H1 (cell line): ENCODE measurements at regions not wholly inside any gene's neighbourhood (a gene's known extent, or its start where the extent isn't known, plus 50 kb on each side); places are given as distances from the start of the nearest gene placed in this dataset.

Experiments used
- CTCF ChIA-PET: fragments of 300-600 bp; sonication (Branson Sonifier 250); formaldehyde crosslinking; loops from one replicate; lab custom pipeline; 2021; ENCODE audit not compliant: partially characterized antibody; lab: Charles Lee
- POLR2A ChIA-PET: fragments of 300-600 bp; sonication (Branson Sonifier 250); formaldehyde crosslinking; loops from one replicate; lab custom pipeline; 2021; ENCODE audit warnings: inconsistent platforms; ENCODE audit not compliant: partially characterized antibody; lab: Charles Lee
- DNase-seq, 2 experiments: peaks; one replicate each; pipeline versions ENCODE4 v3.0.0 to v3.0.0-alpha.2; 2010 to 2022; ENCODE audit warnings: low spot score in 2 of 2, low read depth in 1 of 2, mixed read lengths in 1 of 2
- FAIRE-seq: peaks from 2 replicates; lab custom pipeline; 2011; peaks lifted over from hg19 to GRCh38; lab: Jason Lieb, UNC
- H2AFZ ChIP-seq: 2 replicates; pipeline ENCODE4 v1.8.1; 2012; ENCODE audit warnings: low read length, inconsistent platforms
- H2AK5ac ChIP-seq: 2 replicates; pipeline ENCODE4 v1.6.1; 2013; ENCODE audit warnings: low read depth, low read length
- H2BK120ac ChIP-seq: replicated peaks from 2 replicates; pipeline ENCODE3; 2013; ENCODE audit warnings: low read depth, low read length, inconsistent platforms
- H2BK12ac ChIP-seq: 2 replicates; pipeline ENCODE4 v1.6.1; 2013; ENCODE audit warnings: low read depth, low read length
- H2BK15ac ChIP-seq: 2 replicates; pipeline ENCODE4 v1.6.1; 2013; ENCODE audit warnings: low read length
- H2BK20ac ChIP-seq: 2 replicates; pipeline ENCODE4 v1.6.1; 2013; ENCODE audit warnings: low read length
- H2BK5ac ChIP-seq: 2 replicates; pipeline ENCODE4 v1.6.1; 2013; ENCODE audit warnings: low read depth, low read length
- H3K14ac ChIP-seq: 2 replicates; pipeline ENCODE4 v1.6.1; 2013; ENCODE audit warnings: inconsistent platforms; ENCODE audit not compliant: insufficient read length
- H3K18ac ChIP-seq: 2 replicates; pipeline ENCODE4 v1.6.1; 2013; ENCODE audit warnings: low read length; ENCODE audit errors: extremely low read depth
- H3K23ac ChIP-seq: 2 replicates; pipeline ENCODE4 v1.6.1; 2013; ENCODE audit warnings: inconsistent platforms; ENCODE audit not compliant: insufficient read length
- H3K23me2 ChIP-seq: 2 replicates; pipeline ENCODE4 v1.6.1; 2013; ENCODE audit warnings: low read depth, low read length
- H3K27ac ChIP-seq: 2 replicates; pipeline ENCODE4 v1.6.1; 2011; ENCODE audit warnings: low read depth, low read length, inconsistent platforms
- H3K27me3 ChIP-seq, 4 experiments: replicated peaks in 1 of 4; 1 replicate in 1 of 4; 2 replicates in 3 of 4; pipeline versions ENCODE4 v1.6.1 to v1.8.1; 2011 to 2013; ENCODE audit warnings: low read length in 3 of 4, mild to moderate bottlenecking in 3 of 4, inconsistent platforms in 2 of 4, mixed read lengths in 2 of 4, moderate library complexity in 1 of 4; ENCODE audit not compliant: control insufficient read depth in 3 of 4, insufficient read depth in 3 of 4; ENCODE audit errors: extremely low read depth in 1 of 4
- H3K36me3 ChIP-seq, 4 experiments: 2 replicates each; pipeline versions ENCODE4 v1.6.1 to v1.8.1; 2011 to 2013; ENCODE audit warnings: mild to moderate bottlenecking in 4 of 4, low read length in 3 of 4, moderate library complexity in 2 of 4, control low read depth in 1 of 4, inconsistent platforms in 1 of 4; ENCODE audit not compliant: insufficient read depth in 4 of 4, control insufficient read depth in 2 of 4
- H3K4ac ChIP-seq: replicated peaks from 2 replicates; pipeline ENCODE3; 2013; ENCODE audit warnings: low read length, low read depth, mixed read lengths, inconsistent platforms; ENCODE audit not compliant: insufficient read length
- H3K4me1 ChIP-seq, 4 experiments: replicated peaks in 1 of 4; 1 replicate in 1 of 4; 2 replicates in 3 of 4; pipeline versions ENCODE4 v1.6.1 to v1.8.1; 2011 to 2013; ENCODE audit warnings: low read length in 3 of 4, inconsistent platforms in 2 of 4, mixed read lengths in 1 of 4; ENCODE audit not compliant: insufficient read depth in 4 of 4, control insufficient read depth in 3 of 4
- H3K4me2 ChIP-seq, 2 experiments: 2 replicates each; pipeline versions ENCODE4 v1.6.1 to v1.8.1; 2011 to 2013; ENCODE audit warnings: low read depth in 2 of 2, low read length in 2 of 2, control low read depth in 1 of 2, inconsistent platforms in 1 of 2, mild to moderate bottlenecking in 1 of 2; ENCODE audit not compliant: insufficient read depth in 1 of 2
- H3K4me3 ChIP-seq, 4 experiments: fragments of 200-600, 300-600 bp in 1 of 4; sonication (generic), shearing (Covaris generic), sonication (Bioruptor Twin) in 1 of 4; 2 replicates each; pipeline versions ENCODE4 v1.5.1 to v1.8.1; 2011 to 2016; ENCODE audit warnings: low read length in 4 of 4, low read depth in 3 of 4, control low read depth in 2 of 4, inconsistent platforms in 2 of 4, mild to moderate bottlenecking in 2 of 4, mixed read lengths in 1 of 4, moderate library complexity in 1 of 4; ENCODE audit not compliant: insufficient read depth in 2 of 4; ENCODE audit errors: extremely low read depth in 1 of 4
- H3K56ac ChIP-seq: replicated peaks from 2 replicates; pipeline ENCODE3; 2013; ENCODE audit warnings: low read depth, mild to moderate bottlenecking, mixed read lengths, low read length, inconsistent platforms; ENCODE audit not compliant: insufficient read length
- H3K79me1 ChIP-seq: 2 replicates; pipeline ENCODE4 v1.6.1; 2013; ENCODE audit warnings: low read depth, low read length, control low read depth
- H3K79me2 ChIP-seq, 2 experiments: 2 replicates each; pipeline versions ENCODE4 v1.6.1 to v1.8.1; 2012 to 2013; ENCODE audit warnings: low read length in 2 of 2, mild to moderate bottlenecking in 2 of 2, inconsistent platforms in 1 of 2; ENCODE audit not compliant: insufficient read depth in 2 of 2, control insufficient read depth in 1 of 2
- H3K9ac ChIP-seq, 4 experiments: replicated peaks in 1 of 4; 1 replicate in 1 of 4; 2 replicates in 3 of 4; pipeline versions ENCODE4 v1.6.1 to v1.8.1; 2011 to 2013; ENCODE audit warnings: low read depth in 3 of 4, low read length in 3 of 4, control low read depth in 2 of 4, mild to moderate bottlenecking in 2 of 4, moderate library complexity in 2 of 4, inconsistent platforms in 1 of 4; ENCODE audit errors: extremely low read depth in 1 of 4
- H3K9me3 ChIP-seq, 2 experiments: 2 replicates each; pipeline versions ENCODE4 v1.6.1 to v1.8.1; 2012 to 2013; ENCODE audit warnings: mild to moderate bottlenecking in 2 of 2, moderate library complexity in 2 of 2, control low read depth in 1 of 2, inconsistent platforms in 1 of 2, low read depth in 1 of 2, low read length in 1 of 2, mixed read lengths in 1 of 2; ENCODE audit not compliant: insufficient read depth in 2 of 2
- H4K20me1 ChIP-seq, 2 experiments: replicated peaks in 1 of 2; 2 replicates each; pipeline versions ENCODE3 to v1.8.1; 2011 to 2013; ENCODE audit warnings: inconsistent platforms in 2 of 2, low read length in 2 of 2, mild to moderate bottlenecking in 1 of 2; ENCODE audit not compliant: insufficient read depth in 2 of 2, control insufficient read depth in 1 of 2
- H4K5ac ChIP-seq: 2 replicates; pipeline ENCODE4 v1.6.1; 2013; ENCODE audit warnings: low read length, low read depth, mixed read lengths, inconsistent platforms; ENCODE audit not compliant: insufficient read length
- H4K8ac ChIP-seq: 2 replicates; pipeline ENCODE4 v1.8.0; 2013; ENCODE audit warnings: mild to moderate bottlenecking, moderate library complexity, low read length, inconsistent platforms; ENCODE audit not compliant: insufficient read depth; ENCODE audit errors: extremely low read depth
- H4K91ac ChIP-seq: replicated peaks from 2 replicates; pipeline ENCODE3; 2013; ENCODE audit warnings: low read length, mixed read lengths, inconsistent platforms; ENCODE audit not compliant: insufficient read length
- JUND ChIP-seq: IDR thresholded peaks from 2 replicates; pipeline ENCODE4 v1.6.1; 2011; ENCODE audit warnings: mild to moderate bottlenecking, improper control_type of control experiment, low read length
- KDM5A ChIP-seq: fragments of 200-600 bp; IDR thresholded peaks from 2 replicates; pipeline ENCODE4 v1.7.1; 2012; ENCODE audit warnings: mild to moderate bottlenecking, low read length, inconsistent platforms, mixed read lengths
- NANOG ChIP-seq: IDR thresholded peaks from 2 replicates; pipeline ENCODE4 v1.6.1; 2011; ENCODE audit warnings: low read length, low read depth, mild to moderate bottlenecking, inconsistent platforms; ENCODE audit not compliant: insufficient read depth, poor library complexity, severe bottlenecking
- POU5F1 ChIP-seq: IDR thresholded peaks from 2 replicates; pipeline ENCODE4 v1.6.1; 2011; ENCODE audit warnings: low read depth, mild to moderate bottlenecking, low read length, moderate library complexity
- RBBP5 ChIP-seq: IDR thresholded peaks from 2 replicates; pipeline ENCODE4 v1.7.1; 2012; ENCODE audit warnings: low read depth, mild to moderate bottlenecking, inconsistent platforms, low read length, moderate library complexity, borderline replicate concordance
- SRF ChIP-seq: IDR thresholded peaks from 2 replicates; pipeline ENCODE4 v1.6.1; 2011; ENCODE audit warnings: mild to moderate bottlenecking, low read depth, low read length, moderate library complexity
- TAF1 ChIP-seq: IDR thresholded peaks from 2 replicates; pipeline ENCODE4 v1.6.1; 2011; ENCODE audit warnings: mild to moderate bottlenecking, low read depth, low read length
- WGBS, 2 experiments: shearing (Covaris generic) in 1 of 2; methylation state at CpG; one replicate each; pipeline versions ENCODE4 v1.1.6 to v1.1.7; 2013 to 2015; ENCODE audit warnings: low lambda C conversion rate in 2 of 2, mixed read lengths in 2 of 2, inconsistent platforms in 1 of 2, low coverage in 1 of 2, missing lambda C conversion rate in 1 of 2; ENCODE audit not compliant: insufficient replicate concordance in 2 of 2, insufficient coverage in 1 of 2, insufficient read length in 1 of 2; ENCODE audit errors: extremely low coverage in 1 of 2, missing lambda C conversion rate in 1 of 2; 5-methylcytosine and 5-hydroxymethylcytosine counted together
- TF ChIP-seq, protein P1 (sequence below), 3 experiments: IDR thresholded peaks; 1 replicate in 2 of 3; 2 replicates in 1 of 3; pipeline versions ENCODE4 v1.5.1 to v1.6.1; 2011; ENCODE audit warnings: low read length in 3 of 3, mild to moderate bottlenecking in 3 of 3, inconsistent platforms in 2 of 3, low read depth in 1 of 3, moderate library complexity in 1 of 3; ENCODE audit not compliant: insufficient read depth in 1 of 3; ENCODE audit errors: control extremely low read depth in 1 of 3

DNA sequence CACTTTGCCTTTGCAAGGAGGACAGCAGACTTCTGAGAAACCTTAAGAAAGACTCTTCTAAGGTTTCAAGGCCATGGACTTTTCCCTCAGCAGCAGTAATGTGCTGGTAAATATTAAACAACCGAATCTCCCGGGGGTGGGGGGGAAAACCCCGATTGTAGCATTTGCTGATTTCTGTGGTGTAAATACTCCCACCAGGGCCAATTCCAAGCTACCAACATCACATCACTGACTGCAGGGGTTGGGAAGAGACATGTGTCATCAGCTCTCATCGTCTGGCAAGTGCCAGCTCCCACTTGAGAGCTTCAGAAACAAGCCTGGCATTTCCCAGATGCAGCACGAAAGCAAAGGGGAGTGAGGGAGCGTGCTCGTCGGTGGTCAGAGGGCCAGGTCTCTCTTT is 101.2 kb downstream of the BCOR start:
- H3K27ac ChIP-seq: no peak overlapping the region
- no peak overlapping the region for H2BK5ac ChIP-seq
- no peaks in the 10 kb centered on the region for H3K79me1 ChIP-seq
- DNase-seq (no peak), FAIRE-seq (no peak)
- H3K36me3 ChIP-seq: no peaks in the 10 kb centered on the region
- H3K9ac ChIP-seq: no peak overlapping the region
- H3K27me3 ChIP-seq: no peaks in the 10 kb centered on the region
- no peaks in the 10 kb centered on the region for H3K4me1 ChIP-seq
- H4K8ac ChIP-seq: no peak overlapping the region
- no peak overlapping the region for H2BK120ac ChIP-seq
- no peak overlapping the region for H3K4me2 ChIP-seq
- ChIA-PET CTCF (no interaction called here), POLR2A (no interaction called here)
- H3K18ac ChIP-seq: no peak overlapping the region
- WGBS, 2 experiments: 86% methylated on average over 5 of the region's 8 CpGs; no CpG with 5 or more reads in 1 of the 2 experiments
- H3K14ac ChIP-seq: no peak overlapping the region
- no peak overlapping the region for H4K91ac ChIP-seq
- H2AK5ac ChIP-seq: no peak overlapping the region
- H3K9me3 ChIP-seq: no peaks in the 10 kb centered on the region
- no peak overlapping the region for H3K23ac ChIP-seq
- H2BK15ac ChIP-seq: no peak overlapping the region
- H2BK20ac ChIP-seq: no peak overlapping the region
- H2BK12ac ChIP-seq: no peak overlapping the region
- H3K4ac ChIP-seq: no peak overlapping the region
- no peaks in the 10 kb centered on the region for H3K79me2 ChIP-seq
- H2AFZ ChIP-seq: no peak overlapping the region
- H4K5ac ChIP-seq: no peak overlapping the region
- no peak overlapping the region for H3K56ac ChIP-seq
- TF ChIP-seq KDM5A (no peak), TAF1 (no peak), SRF (no peak), RBBP5 (no peak), JUND (no peak), NANOG (no peak), POU5F1 (no peak)
- TF ChIP-seq, protein P1, sequence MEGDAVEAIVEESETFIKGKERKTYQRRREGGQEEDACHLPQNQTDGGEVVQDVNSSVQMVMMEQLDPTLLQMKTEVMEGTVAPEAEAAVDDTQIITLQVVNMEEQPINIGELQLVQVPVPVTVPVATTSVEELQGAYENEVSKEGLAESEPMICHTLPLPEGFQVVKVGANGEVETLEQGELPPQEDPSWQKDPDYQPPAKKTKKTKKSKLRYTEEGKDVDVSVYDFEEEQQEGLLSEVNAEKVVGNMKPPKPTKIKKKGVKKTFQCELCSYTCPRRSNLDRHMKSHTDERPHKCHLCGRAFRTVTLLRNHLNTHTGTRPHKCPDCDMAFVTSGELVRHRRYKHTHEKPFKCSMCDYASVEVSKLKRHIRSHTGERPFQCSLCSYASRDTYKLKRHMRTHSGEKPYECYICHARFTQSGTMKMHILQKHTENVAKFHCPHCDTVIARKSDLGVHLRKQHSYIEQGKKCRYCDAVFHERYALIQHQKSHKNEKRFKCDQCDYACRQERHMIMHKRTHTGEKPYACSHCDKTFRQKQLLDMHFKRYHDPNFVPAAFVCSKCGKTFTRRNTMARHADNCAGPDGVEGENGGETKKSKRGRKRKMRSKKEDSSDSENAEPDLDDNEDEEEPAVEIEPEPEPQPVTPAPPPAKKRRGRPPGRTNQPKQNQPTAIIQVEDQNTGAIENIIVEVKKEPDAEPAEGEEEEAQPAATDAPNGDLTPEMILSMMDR (IDR thresholded peaks at IDR 0.05; ENCODE audit: control extremely low read depth in 1 of 3, insufficient read depth in 1 of 3, low read depth in 1 of 3, low read length in 3 of 3): no peak
- H4K20me1 ChIP-seq: no peaks in the 10 kb centered on the region
- no peaks in the 10 kb centered on the region for H3K23me2 ChIP-seq
- no peak overlapping the region for H3K4me3 ChIP-seq
